Chondrocyte (in vitro differentiated cells): ENCODE measurements at regions not wholly inside any gene's neighbourhood (a gene's known extent, or its start where the extent isn't known, plus 50 kb on each side); places are given as distances from the start of the nearest gene placed in this dataset.

Source experiments
- DNase-seq: peaks from one replicate; pipeline ENCODE4 v3.0.0; 2021; ENCODE audit warnings: mixed read lengths, low spot score
- H3K27ac Mint-ChIP-seq: one replicate; pipeline ENCODE4 v1.8.0; 2021; ENCODE audit warnings: mild to moderate bottlenecking, moderate library complexity, mixed read lengths; ENCODE audit not compliant: unreplicated experiment
- H3K27me3 Mint-ChIP-seq: 2 replicates; pipeline ENCODE4 v1.8.0; 2021; ENCODE audit warnings: low read depth, mixed read lengths
- H3K36me3 Mint-ChIP-seq: 2 replicates; pipeline ENCODE4 v1.8.0; 2021; ENCODE audit warnings: low read depth, mixed read lengths
- H3K4me1 Mint-ChIP-seq: 2 replicates; pipeline ENCODE4 v1.8.0; 2021; ENCODE audit warnings: low read depth, mild to moderate bottlenecking, mixed read lengths
- H3K4me3 Mint-ChIP-seq: one replicate; pipeline ENCODE4 v1.8.0; 2021; ENCODE audit warnings: mild to moderate bottlenecking, moderate library complexity, mixed read lengths; ENCODE audit not compliant: unreplicated experiment
- H3K9me3 Mint-ChIP-seq: 2 replicates; pipeline ENCODE4 v1.8.0; 2021; ENCODE audit warnings: low read depth, mixed read lengths
- CTCF ChIP-seq: fragments of 200-600 bp; sonication (generic); IDR thresholded peaks from 2 replicates; pipeline ENCODE4 v1.5.0; 2021; ENCODE audit warnings: antibody characterized with exemption, mild to moderate bottlenecking, moderate library complexity

- no peaks in the 10 kb centered on the region for H3K36me3 Mint-ChIP-seq
- H3K27ac Mint-ChIP-seq: no peak overlapping the region
- H3K4me3 Mint-ChIP-seq: no peak overlapping the region
- no peaks in the 10 kb centered on the region for H3K27me3 Mint-ChIP-seq
- no peaks in the 10 kb centered on the region for H3K9me3 Mint-ChIP-seq
- no peak for TF ChIP-seq CTCF
- peaks cover 13% of the 10 kb centered on the region for H3K4me1 Mint-ChIP-seq
- no peak for DNase-seq
Observed at GRCh38 chr4:63171341-63171740, 1237.9 kb downstream of the TECRL start.

- TF ChIP-seq CTCF: no peak
- H3K4me3 Mint-ChIP-seq: no peak overlapping the region
- no peak for DNase-seq
- H3K9me3 Mint-ChIP-seq: peaks cover under 1% of the 10 kb centered on the region
- H3K4me1 Mint-ChIP-seq: peaks cover 13% of the 10 kb centered on the region
- no peaks in the 10 kb centered on the region for H3K36me3 Mint-ChIP-seq
- H3K27me3 Mint-ChIP-seq: no peaks in the 10 kb centered on the region
- no peak overlapping the region for H3K27ac Mint-ChIP-seq
Observed at GRCh38 chr4:63170923-63171322, 1238.3 kb downstream of the TECRL start.

- no peak for DNase-seq
- peaks cover 11% of the 10 kb centered on the region for H3K4me1 Mint-ChIP-seq
- H3K27me3 Mint-ChIP-seq: no peaks in the 10 kb centered on the region
- H3K36me3 Mint-ChIP-seq: no peaks in the 10 kb centered on the region
- no peak for TF ChIP-seq CTCF
- no peak overlapping the region for H3K27ac Mint-ChIP-seq
- H3K4me3 Mint-ChIP-seq: no peak overlapping the region
- H3K9me3 Mint-ChIP-seq: peaks cover 7% of the 10 kb centered on the region
Observed at GRCh38 chr4:63169836-63170235, 1239.4 kb downstream of the TECRL start.

GRCh38 chr4:63155561-63155960 lies 1253.7 kb downstream of the TECRL start:
- Mint-ChIP-seq H3K27ac (peak overlapping the region; percentile 39), H3K27me3 (no peaks in the 10 kb centered on the region), H3K4me3 (no peak overlapping the region), H3K4me1 (peaks cover 22% of the 10 kb centered on the region), H3K36me3 (peaks cover 10% of the 10 kb centered on the region), H3K9me3 (peaks cover 23% of the 10 kb centered on the region)
- no peak for DNase-seq
- TF ChIP-seq CTCF: no peak

GRCh38 chr4:63123441-63123840 lies 1285.8 kb downstream of the TECRL start:
- no peak overlapping the region for H3K4me3 Mint-ChIP-seq
- no peak for TF ChIP-seq CTCF
- H3K27ac Mint-ChIP-seq: no peak overlapping the region
- H3K9me3 Mint-ChIP-seq: peaks cover 4% of the 10 kb centered on the region
- no peak for DNase-seq
- no peaks in the 10 kb centered on the region for H3K4me1 Mint-ChIP-seq
- H3K36me3 Mint-ChIP-seq: no peaks in the 10 kb centered on the region
- H3K27me3 Mint-ChIP-seq: no peaks in the 10 kb centered on the region
